A549 (cell line): ENCODE measurements at regions not wholly inside any gene's neighbourhood (a gene's known extent, or its start where the extent isn't known, plus 50 kb on each side); places are given as distances from the start of the nearest gene placed in this dataset.

Source experiments
- ATAC-seq, 2 experiments: fragments of 200-7000 bp in 1 of 2; fragments of >200 bp in 1 of 2; cut with Nextera tagmentation in 1 of 2; cut with Tn5 transposase in 1 of 2; 3 replicates each; pipeline versions ENCODE4 v1.8.0 to v1.9.1; 2018 to 2020; ENCODE audit warnings: mild to moderate bottlenecking in 1 of 2, moderate library complexity in 1 of 2
- CTCF ChIA-PET: fragments of 300-600 bp; sonication (Branson Sonifier 250); formaldehyde crosslinking; extraction: SDS; loops from one replicate; lab custom pipeline; 2021; ENCODE audit warnings: antibody characterized with exemption, inconsistent platforms; lab: Yijun Ruan, JAX
- POLR2A ChIA-PET: fragments of 350-600 bp; formaldehyde crosslinking; extraction: SDS; loops from one replicate; lab custom pipeline; 2021; ENCODE audit warnings: antibody characterized with exemption, inconsistent platforms; lab: Yijun Ruan, JAX
- DNase-seq, 2 experiments: peaks; one replicate each; pipeline versions ENCODE4 v3.0.0 to v3.0.0-alpha.2; 2011 to 2016; ENCODE audit warnings: low read depth in 1 of 2, low spot score in 1 of 2
- FAIRE-seq: peaks from 2 replicates; lab custom pipeline; 2011; peaks lifted over from hg19 to GRCh38; lab: Jason Lieb, UNC
- H3K27ac ChIP-seq, 2 experiments: fragments of >200 bp; sonication (Bioruptor Twin); formaldehyde crosslinking; 3 replicates each; pipeline ENCODE4 v1.5.1; 2016 to 2017
- H3K4me1 ChIP-seq: fragments of >200 bp; sonication (Bioruptor Twin); formaldehyde crosslinking; 3 replicates; pipeline ENCODE4 v1.6.1; 2016
- H3K4me2 ChIP-seq: fragments of >200 bp; sonication (Bioruptor Twin); formaldehyde crosslinking; 3 replicates; pipeline ENCODE4 v1.6.1; 2016
- H3K4me3 ChIP-seq: fragments of >200 bp; sonication (Bioruptor Twin); formaldehyde crosslinking; 3 replicates; pipeline ENCODE4 v1.5.1; 2016
- H3K9me3 ChIP-seq: fragments of >200 bp; sonication (Bioruptor Twin); formaldehyde crosslinking; 3 replicates; pipeline ENCODE4 v1.6.1; 2016
- BHLHE40 ChIP-seq: IDR thresholded peaks from 2 replicates; pipeline ENCODE4 v1.6.1; 2012; ENCODE audit warnings: low read depth, low read length, inconsistent platforms
- CBX2 ChIP-seq: fragments of 200-600 bp; sonication (generic); IDR thresholded peaks from 2 replicates; pipeline ENCODE4 v1.6.1; 2016; ENCODE audit warnings: low read depth, mild to moderate bottlenecking, borderline replicate concordance
- CBX8 ChIP-seq: fragments of 200-600 bp; sonication (generic); IDR thresholded peaks from 2 replicates; pipeline ENCODE4 v1.6.1; 2016
- CEBPB ChIP-seq, 2 experiments: fragments of >200 bp in 1 of 2; sonication (Bioruptor Twin) in 1 of 2; formaldehyde crosslinking in 1 of 2; IDR thresholded peaks; 2 replicates each; pipeline ENCODE4 v1.6.1; 2012 to 2016
- CHD2 ChIP-seq: fragments of 150-350 bp; IDR thresholded peaks from 2 replicates; pipeline ENCODE4 v1.6.1; 2014; ENCODE audit warnings: low read length; ENCODE audit not compliant: partially characterized antibody
- EHF ChIP-seq: fragments of 250-450 bp; sonication (Bioruptor Pico); IDR thresholded peaks from 2 replicates; pipeline ENCODE4 v1.5.0; 2020; ENCODE audit warnings: mild to moderate bottlenecking
- EP300 ChIP-seq, 2 experiments: fragments of >200 bp; sonication (Bioruptor Twin); formaldehyde crosslinking; IDR thresholded peaks; 2 replicates in 1 of 2; 3 replicates in 1 of 2; pipeline ENCODE4 v1.6.1; 2016 to 2017
- ESRRA ChIP-seq: fragments of 150-350 bp; IDR thresholded peaks from 2 replicates; pipeline ENCODE4 v1.6.1; 2014; ENCODE audit warnings: mild to moderate bottlenecking, low read length, borderline replicate concordance
- FOSB ChIP-seq: fragments of 250-450 bp; sonication (Bioruptor Pico); IDR thresholded peaks from 2 replicates; pipeline ENCODE4 v1.5.0; 2020; ENCODE audit warnings: mild to moderate bottlenecking, moderate library complexity
- FOXS1 ChIP-seq: fragments of 250-450 bp; sonication (Bioruptor Pico); IDR thresholded peaks from 2 replicates; pipeline ENCODE4 v1.5.0; 2020; ENCODE audit warnings: mild to moderate bottlenecking, moderate library complexity
- HDAC2 ChIP-seq: fragments of 200-600 bp; sonication (generic); IDR thresholded peaks from 2 replicates; pipeline ENCODE4 v1.6.1; 2016
- HOXA7 ChIP-seq: fragments of 250-450 bp; sonication (Bioruptor Pico); IDR thresholded peaks from 2 replicates; pipeline ENCODE4 v1.5.0; 2020; ENCODE audit warnings: mild to moderate bottlenecking, moderate library complexity
- JUN ChIP-seq, 2 experiments: fragments of >200 bp; sonication (Bioruptor Twin); formaldehyde crosslinking; IDR thresholded peaks; 2 replicates in 1 of 2; 3 replicates in 1 of 2; pipeline ENCODE4 v1.6.1; 2016 to 2017
- KDM1A ChIP-seq: fragments of 200-600 bp; sonication (generic); IDR thresholded peaks from 2 replicates; pipeline ENCODE4 v1.6.1; 2016; ENCODE audit warnings: low read depth, mild to moderate bottlenecking
- MAFK ChIP-seq: fragments of 450-650 bp; IDR thresholded peaks from 2 replicates; pipeline ENCODE4 v1.6.1; 2014; ENCODE audit not compliant: partially characterized antibody
- MAZ ChIP-seq: fragments of 150-350 bp; IDR thresholded peaks from 2 replicates; pipeline ENCODE4 v1.6.1; 2014; ENCODE audit warnings: antibody characterized with exemption, low read depth, low read length, borderline replicate concordance
- MYC ChIP-seq: IDR thresholded peaks from 2 replicates; pipeline ENCODE4 v1.6.1; 2012; ENCODE audit warnings: mild to moderate bottlenecking, inconsistent platforms, low read length, improper control_type of control experiment, borderline replicate concordance
- NFE2L2 ChIP-seq: fragments of 150-350 bp; conservative IDR thresholded peaks from 2 replicates; pipeline ENCODE4 v1.6.1; 2014; ENCODE audit warnings: low read length
- NPAS2 ChIP-seq: fragments of 250-450 bp; sonication (Bioruptor Pico); IDR thresholded peaks from 2 replicates; pipeline ENCODE4 v1.8.0; 2022; ENCODE audit warnings: mild to moderate bottlenecking, moderate library complexity, borderline replicate concordance
- POLR2A ChIP-seq: IDR thresholded peaks from 2 replicates; pipeline ENCODE4 v1.6.1; 2012; ENCODE audit warnings: mild to moderate bottlenecking, low read length
- RAD21 ChIP-seq, 2 experiments: fragments of >200 bp in 1 of 2; sonication (Bioruptor Twin) in 1 of 2; formaldehyde crosslinking in 1 of 2; IDR thresholded peaks in 1 of 2; conservative IDR thresholded peaks in 1 of 2; 2 replicates in 1 of 2; 3 replicates in 1 of 2; pipeline ENCODE4 v1.6.1; 2012 to 2018; ENCODE audit warnings: inconsistent platforms in 1 of 2
- RFX5 ChIP-seq: fragments of 450-650 bp; IDR thresholded peaks from 2 replicates; pipeline ENCODE4 v1.7.1; 2014; ENCODE audit warnings: antibody characterized with exemption, mild to moderate bottlenecking, moderate library complexity
- RNF2 ChIP-seq: fragments of 200-600 bp; sonication (generic); IDR thresholded peaks from 2 replicates; pipeline ENCODE4 v1.6.1; 2016; ENCODE audit warnings: low read depth, mild to moderate bottlenecking, antibody characterized with exemption, moderate library complexity, borderline replicate concordance
- SREBF2 ChIP-seq: fragments of 450-650 bp; IDR thresholded peaks from 2 replicates; pipeline ENCODE4 v1.6.1; 2014; ENCODE audit warnings: mild to moderate bottlenecking, moderate library complexity
- ZFP36 ChIP-seq: fragments of 450-650 bp; IDR thresholded peaks from 2 replicates; pipeline ENCODE4 v1.6.1; 2014; ENCODE audit warnings: borderline replicate concordance; ENCODE audit not compliant: partially characterized antibody
- ZNF302 ChIP-seq: fragments of 250-450 bp; sonication (Bioruptor Pico); IDR thresholded peaks from 2 replicates; pipeline ENCODE4 v1.9.0; 2021; ENCODE audit warnings: inconsistent platforms, mild to moderate bottlenecking, moderate library complexity
- ZSCAN20 ChIP-seq: fragments of 250-450 bp; sonication (Bioruptor Pico); IDR thresholded peaks from 2 replicates; pipeline ENCODE4 v1.8.0; 2022; ENCODE audit warnings: mild to moderate bottlenecking, moderate library complexity
- WGBS: methylation state at CpG from one replicate; pipeline ENCODE4 v1.1.6; 2017; ENCODE audit errors: missing lambda C conversion rate; 5-methylcytosine and 5-hydroxymethylcytosine counted together
- TF ChIP-seq, protein P1 (sequence below): fragments of >200 bp; sonication (Bioruptor Twin); formaldehyde crosslinking; IDR thresholded peaks from 3 replicates; pipeline ENCODE4 v1.5.1; 2016
- TF ChIP-seq, protein P2 (sequence below): fragments of 250-450 bp; sonication (Bioruptor Pico); IDR thresholded peaks from 2 replicates; pipeline ENCODE4 v1.5.0; 2020; ENCODE audit warnings: low read depth, mild to moderate bottlenecking, moderate library complexity
- TF ChIP-seq, protein P3 (sequence below): fragments of 150-350 bp; IDR thresholded peaks from 2 replicates; pipeline ENCODE4 v1.6.1; 2014; ENCODE audit warnings: low read depth, mild to moderate bottlenecking, low read length
- TF ChIP-seq, protein P4 (sequence below): fragments of >200 bp; sonication (Bioruptor Twin); formaldehyde crosslinking; IDR thresholded peaks from 2 replicates; pipeline ENCODE4 v1.6.1; 2016
- TF ChIP-seq, protein P5 (sequence below): fragments of 200-600 bp; sonication (generic); IDR thresholded peaks from 2 replicates; pipeline ENCODE4 v1.6.1; 2016; ENCODE audit warnings: antibody characterized with exemption, mild to moderate bottlenecking, moderate library complexity

DNA sequence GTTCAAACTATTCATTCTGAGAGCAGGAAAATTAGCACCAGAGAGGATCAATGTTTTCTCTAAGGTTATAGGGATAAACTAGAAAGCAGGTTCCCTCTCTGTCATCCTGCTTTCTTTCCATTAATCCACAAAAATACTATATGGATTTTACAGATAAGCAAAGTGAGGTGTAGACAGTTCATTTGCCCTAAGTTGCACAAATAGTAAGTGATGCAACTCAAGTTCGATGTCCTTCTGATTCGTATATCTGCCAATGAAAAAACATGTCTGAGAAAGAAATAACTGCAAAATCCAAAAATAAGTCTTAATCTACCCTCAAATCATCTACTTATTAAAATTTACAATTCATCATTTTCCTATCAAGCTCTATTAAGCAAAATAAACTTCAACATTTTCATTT lies 254.6 kb upstream of the USP15 start:
- POLR2A ChIA-PET = no interaction called here
- WGBS = 0% methylated on average over 2 of the region's 2 CpGs

DNA sequence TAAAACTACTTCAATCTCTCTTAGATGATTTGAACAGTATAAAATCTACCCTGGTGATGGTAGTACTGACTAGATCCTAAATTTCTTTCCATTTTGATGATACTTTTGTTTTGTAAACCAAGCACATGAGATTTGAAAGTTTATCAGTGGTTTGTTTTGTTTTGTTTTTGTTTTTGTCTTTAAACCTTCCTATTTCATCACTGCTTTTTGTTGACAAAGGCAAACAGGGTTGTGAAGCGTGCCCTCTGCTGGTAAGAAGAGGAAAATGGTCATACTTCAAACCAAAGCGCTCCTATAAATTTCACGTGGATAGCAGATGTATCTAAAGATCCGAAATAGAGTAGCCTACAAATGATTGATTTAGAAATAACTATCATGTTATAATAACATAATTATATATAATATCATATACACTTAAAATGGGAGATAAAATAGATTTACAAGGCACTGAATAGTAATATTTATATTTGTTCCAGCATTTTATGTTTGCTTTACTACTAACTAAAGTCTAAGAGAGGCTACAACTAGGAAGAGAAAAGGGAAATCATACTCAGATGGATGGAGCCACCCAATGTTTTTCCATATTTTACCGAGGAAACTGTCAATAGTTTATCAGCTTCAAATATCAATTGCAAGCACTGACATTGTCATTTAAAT lies 254.0 kb upstream of the USP15 start:
- no peak overlapping the region for H3K4me3 ChIP-seq
- no peaks in the 10 kb centered on the region for H3K4me1 ChIP-seq
- peak; percentile 28 to 61 for DNase-seq
- peak; percentile 65 for FAIRE-seq
- ATAC-seq = peak in 1 of 2 experiments; percentile 52; a peak in 1 of 6 replicates
- WGBS = under 1% methylated on average over 5 of the region's 5 CpGs
- POLR2A ChIA-PET = no interaction called here
- no peak overlapping the region for H3K4me2 ChIP-seq
- H3K27ac ChIP-seq = no peak overlapping the region
- H3K9me3 ChIP-seq = no peaks in the 10 kb centered on the region
- CTCF ChIA-PET = interaction anchor here (1.1 to 1.2 kb wide), 2 partner anchors 10 to 12 kb away, joined by 3 read pairs; no protein-coding TSS in a partner anchor
- TF ChIP-seq HDAC2 (no peak), ZNF302 (CRISPR knock-in tag) (no peak), MYC (no peak), MAZ (no peak), ZSCAN20 (CRISPR knock-in tag) (no peak), FOSB (CRISPR knock-in tag) (no peak), EHF (no peak), CEBPB (IDR thresholded peaks at IDR 0.05) (peak in 1 of 2 experiments; percentile 73; a peak in 2 of 4 replicates), KDM1A (no peak), HOXA7 (CRISPR knock-in tag) (no peak), POLR2A (no peak), SREBF2 (no peak), RFX5 (no peak), NFE2L2 (no peak), JUN (IDR thresholded peaks at IDR 0.05) (no peak), BHLHE40 (no peak), CBX8 (no peak), CBX2 (no peak), RNF2 (no peak), RAD21 (conservative IDR thresholded peaks at IDR 0.05 in 1 of 2, IDR thresholded peaks at IDR 0.05 in 1 of 2) (peak; percentile 56 to 58)
- TF ChIP-seq, protein P1, sequence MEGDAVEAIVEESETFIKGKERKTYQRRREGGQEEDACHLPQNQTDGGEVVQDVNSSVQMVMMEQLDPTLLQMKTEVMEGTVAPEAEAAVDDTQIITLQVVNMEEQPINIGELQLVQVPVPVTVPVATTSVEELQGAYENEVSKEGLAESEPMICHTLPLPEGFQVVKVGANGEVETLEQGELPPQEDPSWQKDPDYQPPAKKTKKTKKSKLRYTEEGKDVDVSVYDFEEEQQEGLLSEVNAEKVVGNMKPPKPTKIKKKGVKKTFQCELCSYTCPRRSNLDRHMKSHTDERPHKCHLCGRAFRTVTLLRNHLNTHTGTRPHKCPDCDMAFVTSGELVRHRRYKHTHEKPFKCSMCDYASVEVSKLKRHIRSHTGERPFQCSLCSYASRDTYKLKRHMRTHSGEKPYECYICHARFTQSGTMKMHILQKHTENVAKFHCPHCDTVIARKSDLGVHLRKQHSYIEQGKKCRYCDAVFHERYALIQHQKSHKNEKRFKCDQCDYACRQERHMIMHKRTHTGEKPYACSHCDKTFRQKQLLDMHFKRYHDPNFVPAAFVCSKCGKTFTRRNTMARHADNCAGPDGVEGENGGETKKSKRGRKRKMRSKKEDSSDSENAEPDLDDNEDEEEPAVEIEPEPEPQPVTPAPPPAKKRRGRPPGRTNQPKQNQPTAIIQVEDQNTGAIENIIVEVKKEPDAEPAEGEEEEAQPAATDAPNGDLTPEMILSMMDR = peak; percentile 76
- TF ChIP-seq, protein P2, sequence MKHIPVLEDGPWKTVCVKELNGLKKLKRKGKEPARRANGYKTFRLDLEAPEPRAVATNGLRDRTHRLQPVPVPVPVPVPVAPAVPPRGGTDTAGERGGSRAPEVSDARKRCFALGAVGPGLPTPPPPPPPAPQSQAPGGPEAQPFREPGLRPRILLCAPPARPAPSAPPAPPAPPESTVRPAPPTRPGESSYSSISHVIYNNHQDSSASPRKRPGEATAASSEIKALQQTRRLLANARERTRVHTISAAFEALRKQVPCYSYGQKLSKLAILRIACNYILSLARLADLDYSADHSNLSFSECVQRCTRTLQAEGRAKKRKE (CRISPR knock-in tag) = no peak

More for the DNA sequence above, 254.6 kb upstream of the USP15 start:
- Histone ChIP-seq H3K9me3 (no peaks in the 10 kb centered on the region), H3K27ac (no peak overlapping the region), H3K4me1 (no peaks in the 10 kb centered on the region), H3K4me2 (no peak overlapping the region), H3K4me3 (no peak overlapping the region)
- FAIRE-seq (peak; percentile 51), DNase-seq (no peak), ATAC-seq (no peak)
- CTCF ChIA-PET = interaction anchor here (1.1 kb wide), 1 partner anchor 12 kb away, joined by 3 read pairs; no protein-coding TSS in a partner anchor
- TF ChIP-seq, protein P3, sequence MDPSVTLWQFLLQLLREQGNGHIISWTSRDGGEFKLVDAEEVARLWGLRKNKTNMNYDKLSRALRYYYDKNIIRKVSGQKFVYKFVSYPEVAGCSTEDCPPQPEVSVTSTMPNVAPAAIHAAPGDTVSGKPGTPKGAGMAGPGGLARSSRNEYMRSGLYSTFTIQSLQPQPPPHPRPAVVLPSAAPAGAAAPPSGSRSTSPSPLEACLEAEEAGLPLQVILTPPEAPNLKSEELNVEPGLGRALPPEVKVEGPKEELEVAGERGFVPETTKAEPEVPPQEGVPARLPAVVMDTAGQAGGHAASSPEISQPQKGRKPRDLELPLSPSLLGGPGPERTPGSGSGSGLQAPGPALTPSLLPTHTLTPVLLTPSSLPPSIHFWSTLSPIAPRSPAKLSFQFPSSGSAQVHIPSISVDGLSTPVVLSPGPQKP = no peak
- TF ChIP-seq EHF (no peak), FOXS1 (CRISPR knock-in tag) (no peak), CBX8 (no peak), CHD2 (no peak), EP300 (IDR thresholded peaks at IDR 0.05) (no peak), ESRRA (no peak), FOSB (CRISPR knock-in tag) (no peak), SREBF2 (no peak), MAFK (no peak), ZFP36 (no peak), NPAS2 (no peak), POLR2A (no peak)
- TF ChIP-seq, protein P4, sequence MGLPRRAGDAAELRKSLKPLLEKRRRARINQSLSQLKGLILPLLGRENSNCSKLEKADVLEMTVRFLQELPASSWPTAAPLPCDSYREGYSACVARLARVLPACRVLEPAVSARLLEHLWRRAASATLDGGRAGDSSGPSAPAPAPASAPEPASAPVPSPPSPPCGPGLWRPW = no peak
- TF ChIP-seq, protein P5, sequence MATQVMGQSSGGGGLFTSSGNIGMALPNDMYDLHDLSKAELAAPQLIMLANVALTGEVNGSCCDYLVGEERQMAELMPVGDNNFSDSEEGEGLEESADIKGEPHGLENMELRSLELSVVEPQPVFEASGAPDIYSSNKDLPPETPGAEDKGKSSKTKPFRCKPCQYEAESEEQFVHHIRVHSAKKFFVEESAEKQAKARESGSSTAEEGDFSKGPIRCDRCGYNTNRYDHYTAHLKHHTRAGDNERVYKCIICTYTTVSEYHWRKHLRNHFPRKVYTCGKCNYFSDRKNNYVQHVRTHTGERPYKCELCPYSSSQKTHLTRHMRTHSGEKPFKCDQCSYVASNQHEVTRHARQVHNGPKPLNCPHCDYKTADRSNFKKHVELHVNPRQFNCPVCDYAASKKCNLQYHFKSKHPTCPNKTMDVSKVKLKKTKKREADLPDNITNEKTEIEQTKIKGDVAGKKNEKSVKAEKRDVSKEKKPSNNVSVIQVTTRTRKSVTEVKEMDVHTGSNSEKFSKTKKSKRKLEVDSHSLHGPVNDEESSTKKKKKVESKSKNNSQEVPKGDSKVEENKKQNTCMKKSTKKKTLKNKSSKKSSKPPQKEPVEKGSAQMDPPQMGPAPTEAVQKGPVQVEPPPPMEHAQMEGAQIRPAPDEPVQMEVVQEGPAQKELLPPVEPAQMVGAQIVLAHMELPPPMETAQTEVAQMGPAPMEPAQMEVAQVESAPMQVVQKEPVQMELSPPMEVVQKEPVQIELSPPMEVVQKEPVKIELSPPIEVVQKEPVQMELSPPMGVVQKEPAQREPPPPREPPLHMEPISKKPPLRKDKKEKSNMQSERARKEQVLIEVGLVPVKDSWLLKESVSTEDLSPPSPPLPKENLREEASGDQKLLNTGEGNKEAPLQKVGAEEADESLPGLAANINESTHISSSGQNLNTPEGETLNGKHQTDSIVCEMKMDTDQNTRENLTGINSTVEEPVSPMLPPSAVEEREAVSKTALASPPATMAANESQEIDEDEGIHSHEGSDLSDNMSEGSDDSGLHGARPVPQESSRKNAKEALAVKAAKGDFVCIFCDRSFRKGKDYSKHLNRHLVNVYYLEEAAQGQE = no peak
